Activated CD8-positive, alpha-beta T cell treated with anti-CD3 and anti-CD28 coated beads for 36 hours (primary cell): ENCODE measurements at regions not wholly inside any gene's neighbourhood (a gene's known extent, or its start where the extent isn't known, plus 50 kb on each side); places are given as distances from the start of the nearest gene placed in this dataset.
"Not testable (repeated sequence)": the region's sequence is repeated elsewhere in the genome, so short reads cannot be mapped to it uniquely, and the experiment has no call there.

ENCODE experiments used
- ATAC-seq: fragments of 200-7000 bp; cut with Tn5 transposase; one replicate; pipeline ENCODE4 v1.10.0; 2021; ENCODE audit warnings: mild to moderate bottlenecking, moderate library complexity
- CTCF ChIA-PET: fragments of 350-600 bp; sonication (Branson Sonifier 250); formaldehyde crosslinking; loops from one replicate; lab custom pipeline; 2021; ENCODE audit warnings: antibody characterized with exemption; lab: Charles Lee
- POLR2A ChIA-PET: fragments of 350-600 bp; sonication (Branson Sonifier 250); formaldehyde crosslinking; loops from one replicate; lab custom pipeline; 2021; ENCODE audit warnings: antibody characterized with exemption; lab: Charles Lee
- DNase-seq: peaks from one replicate; pipeline ENCODE4 v3.0.0-alpha.2; 2020
- H3K27ac Mint-ChIP-seq: one replicate; pipeline ENCODE4 v1.8.0; 2021; ENCODE audit warnings: mild to moderate bottlenecking, mixed read lengths
- H3K27me3 Mint-ChIP-seq: one replicate; pipeline ENCODE4 v1.8.0; 2021; ENCODE audit warnings: mixed read lengths
- H3K36me3 Mint-ChIP-seq: one replicate; pipeline ENCODE4 v1.8.0; 2021; ENCODE audit warnings: low read depth, mixed read lengths
- H3K4me1 Mint-ChIP-seq: one replicate; pipeline ENCODE4 v1.8.0; 2021; ENCODE audit warnings: low read depth, mixed read lengths
- H3K4me3 Mint-ChIP-seq: one replicate; pipeline ENCODE4 v1.8.0; 2021; ENCODE audit warnings: mild to moderate bottlenecking, moderate library complexity, mixed read lengths
- H3K9me3 Mint-ChIP-seq: one replicate; pipeline ENCODE4 v1.8.0; 2021; ENCODE audit warnings: mixed read lengths
- intact Hi-C: fragments of 100-400 bp; cut with micrococcal nuclease; formaldehyde crosslinking; loops from one replicate; pipeline ENCODE4 v1.10.0; 2022
- TF ChIP-seq, protein P1 (sequence below): fragments of 200-600 bp; IDR thresholded peaks from one replicate; pipeline ENCODE4 v1.8.0; 2022; ENCODE audit warnings: antibody characterized with exemption, mild to moderate bottlenecking

DNA sequence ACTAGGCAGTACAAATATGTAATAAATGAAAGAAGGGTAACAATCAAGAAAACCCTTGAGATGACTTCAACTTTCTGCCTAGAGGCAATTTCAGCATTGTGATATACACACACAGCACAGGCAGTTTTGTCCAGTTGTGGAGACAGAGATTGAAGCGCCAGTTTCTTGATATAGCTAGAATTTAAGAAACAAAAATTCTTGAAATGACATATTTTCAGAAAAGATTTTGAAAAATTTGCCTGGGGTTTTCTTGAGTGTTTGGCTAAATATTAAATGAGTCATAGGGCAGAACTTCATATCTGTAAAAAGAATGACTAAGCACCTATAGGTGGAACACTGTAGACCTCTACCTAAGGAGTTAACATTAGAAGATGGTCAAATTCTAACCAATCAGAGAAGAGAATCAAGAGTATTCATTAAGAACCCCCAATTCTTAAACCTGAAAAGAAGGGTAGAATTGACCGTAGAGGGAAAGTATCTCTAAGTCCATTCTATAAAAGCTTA lies 1266.8 kb upstream of the TMEFF2 start:
- Mint-ChIP-seq H3K9me3 (peaks cover 2% of the 10 kb centered on the region), H3K27ac (no peak overlapping the region), H3K4me1 (no peaks in the 10 kb centered on the region), H3K36me3 (no peaks in the 10 kb centered on the region), H3K4me3 (no peak overlapping the region), H3K27me3 (no peaks in the 10 kb centered on the region)
- ChIA-PET POLR2A (no interaction called here), CTCF (no interaction called here)
- ATAC-seq = no peak
- TF ChIP-seq, protein P1, sequence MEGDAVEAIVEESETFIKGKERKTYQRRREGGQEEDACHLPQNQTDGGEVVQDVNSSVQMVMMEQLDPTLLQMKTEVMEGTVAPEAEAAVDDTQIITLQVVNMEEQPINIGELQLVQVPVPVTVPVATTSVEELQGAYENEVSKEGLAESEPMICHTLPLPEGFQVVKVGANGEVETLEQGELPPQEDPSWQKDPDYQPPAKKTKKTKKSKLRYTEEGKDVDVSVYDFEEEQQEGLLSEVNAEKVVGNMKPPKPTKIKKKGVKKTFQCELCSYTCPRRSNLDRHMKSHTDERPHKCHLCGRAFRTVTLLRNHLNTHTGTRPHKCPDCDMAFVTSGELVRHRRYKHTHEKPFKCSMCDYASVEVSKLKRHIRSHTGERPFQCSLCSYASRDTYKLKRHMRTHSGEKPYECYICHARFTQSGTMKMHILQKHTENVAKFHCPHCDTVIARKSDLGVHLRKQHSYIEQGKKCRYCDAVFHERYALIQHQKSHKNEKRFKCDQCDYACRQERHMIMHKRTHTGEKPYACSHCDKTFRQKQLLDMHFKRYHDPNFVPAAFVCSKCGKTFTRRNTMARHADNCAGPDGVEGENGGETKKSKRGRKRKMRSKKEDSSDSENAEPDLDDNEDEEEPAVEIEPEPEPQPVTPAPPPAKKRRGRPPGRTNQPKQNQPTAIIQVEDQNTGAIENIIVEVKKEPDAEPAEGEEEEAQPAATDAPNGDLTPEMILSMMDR = no peak
- intact Hi-C loops = no loop called here
- no peak for DNase-seq

DNA sequence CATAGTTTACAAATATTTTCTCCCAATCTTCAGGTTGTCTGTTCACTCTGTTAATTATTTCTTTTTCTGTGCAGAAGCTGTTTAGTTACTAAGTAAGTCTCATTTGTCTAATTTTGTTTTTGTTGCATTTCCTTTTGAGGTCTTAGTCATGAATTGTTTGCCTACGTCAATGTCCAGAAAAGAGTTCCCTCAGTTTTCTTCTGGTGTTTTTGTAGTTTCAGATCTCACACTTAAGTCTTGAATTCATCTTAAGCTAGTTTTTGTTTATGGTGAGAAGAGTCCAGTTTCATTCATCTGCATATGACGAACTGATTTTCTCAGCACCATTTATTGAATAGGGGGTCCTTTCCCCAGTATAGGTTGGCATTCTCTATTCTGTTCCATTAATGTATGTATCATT lies 1252.2 kb upstream of the TMEFF2 start:
- POLR2A ChIA-PET = no interaction called here
- H3K9me3 Mint-ChIP-seq = peaks cover 2% of the 10 kb centered on the region
- ATAC-seq = no peak
- no peaks in the 10 kb centered on the region for H3K27me3 Mint-ChIP-seq
- no peak overlapping the region for H3K4me3 Mint-ChIP-seq
- H3K4me1 Mint-ChIP-seq = no peaks in the 10 kb centered on the region
- H3K27ac Mint-ChIP-seq = no peak overlapping the region
- TF ChIP-seq, protein P1 = no peak
- H3K36me3 Mint-ChIP-seq = no peaks in the 10 kb centered on the region
- CTCF ChIA-PET = no interaction called here
- intact Hi-C loops = no loop called here
- DNase-seq = no peak

DNA sequence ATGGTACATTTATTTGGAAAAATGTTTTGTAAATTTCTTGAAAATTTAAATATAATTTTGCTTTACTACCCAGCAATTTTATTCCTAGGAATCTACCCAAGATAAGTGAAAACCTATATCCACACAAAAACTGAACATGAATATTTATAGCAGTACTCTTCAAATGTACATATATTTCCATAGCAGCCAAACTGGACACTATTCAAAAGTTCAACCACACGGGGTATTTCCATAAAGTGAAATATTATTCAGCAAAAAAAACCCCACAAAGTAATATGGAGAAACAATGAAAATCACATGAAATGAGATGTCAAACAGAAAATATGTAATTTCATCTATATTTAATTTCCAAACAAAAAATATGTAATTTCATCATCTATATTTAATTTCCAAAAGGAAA lies 1247.6 kb upstream of the TMEFF2 start:
- intact Hi-C loops = no loop called here
- CTCF ChIA-PET = no interaction called here
- Mint-ChIP-seq H3K4me3 (no peak overlapping the region), H3K9me3 (peaks cover 1% of the 10 kb centered on the region), H3K36me3 (no peaks in the 10 kb centered on the region), H3K27ac (no peak overlapping the region), H3K27me3 (no peaks in the 10 kb centered on the region), H3K4me1 (no peaks in the 10 kb centered on the region)
- TF ChIP-seq, protein P1 = no peak
- POLR2A ChIA-PET = no interaction called here
- DNase-seq (no peak), ATAC-seq (no peak)

DNA sequence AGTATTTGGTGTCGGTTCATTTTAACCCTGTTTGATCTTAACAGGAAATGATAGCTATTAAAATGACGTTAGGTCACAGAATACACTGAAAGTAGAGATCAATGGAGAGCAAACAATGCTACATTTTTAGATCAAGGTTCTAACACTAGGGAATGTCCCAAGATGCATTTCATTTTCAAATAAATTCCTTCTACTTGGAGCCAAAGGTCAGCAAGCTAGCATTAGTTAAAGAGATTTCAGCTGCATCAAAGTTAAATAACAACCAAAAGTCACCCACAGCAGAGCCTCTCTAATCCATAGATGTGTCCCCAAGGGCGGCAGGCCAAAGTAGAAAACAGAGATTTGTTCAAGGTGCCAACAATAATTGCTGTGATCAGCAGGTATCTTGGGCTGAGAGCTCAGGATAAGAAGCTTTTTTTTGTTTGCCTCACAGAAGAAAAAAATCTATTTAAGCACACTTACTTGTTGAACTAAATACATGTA lies 1233.6 kb upstream of the TMEFF2 start:
- Mint-ChIP-seq H3K4me3 (no peak overlapping the region), H3K27ac (no peak overlapping the region), H3K36me3 (no peaks in the 10 kb centered on the region), H3K4me1 (no peaks in the 10 kb centered on the region), H3K27me3 (no peaks in the 10 kb centered on the region), H3K9me3 (no peaks in the 10 kb centered on the region)
- ATAC-seq = no peak
- no peak for DNase-seq
- POLR2A ChIA-PET = no interaction called here
- intact Hi-C loops = no loop called here
- TF ChIP-seq, protein P1 = no peak
- CTCF ChIA-PET = no interaction called here

DNA sequence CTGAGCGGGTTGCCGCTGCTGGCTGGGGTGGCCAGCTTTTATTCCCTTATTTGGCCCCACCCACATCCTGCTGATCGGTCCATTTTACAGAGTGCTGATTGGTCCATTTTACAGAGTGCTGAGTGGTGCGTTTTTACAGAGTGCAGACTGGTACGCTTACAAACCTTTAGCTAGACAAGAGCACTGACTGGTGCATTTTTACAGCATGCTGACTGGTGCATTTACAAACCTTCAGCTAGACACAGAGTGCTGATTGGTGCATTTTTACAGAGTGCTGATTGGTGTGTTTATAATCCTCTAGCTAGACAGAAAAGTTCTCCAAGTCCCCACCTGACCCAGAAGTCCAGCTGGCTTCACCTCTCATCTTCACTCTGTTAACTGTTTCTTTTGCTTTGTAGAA lies 1217.6 kb upstream of the TMEFF2 start:
- H3K9me3 Mint-ChIP-seq = peaks cover 21% of the 10 kb centered on the region
- H3K27ac Mint-ChIP-seq, POLR2A ChIA-PET, CTCF ChIA-PET, ATAC-seq, intact Hi-C loops, H3K27me3 Mint-ChIP-seq, DNase-seq, H3K4me3 Mint-ChIP-seq, H3K4me1 Mint-ChIP-seq, H3K36me3 Mint-ChIP-seq: not testable (repeated sequence)

DNA sequence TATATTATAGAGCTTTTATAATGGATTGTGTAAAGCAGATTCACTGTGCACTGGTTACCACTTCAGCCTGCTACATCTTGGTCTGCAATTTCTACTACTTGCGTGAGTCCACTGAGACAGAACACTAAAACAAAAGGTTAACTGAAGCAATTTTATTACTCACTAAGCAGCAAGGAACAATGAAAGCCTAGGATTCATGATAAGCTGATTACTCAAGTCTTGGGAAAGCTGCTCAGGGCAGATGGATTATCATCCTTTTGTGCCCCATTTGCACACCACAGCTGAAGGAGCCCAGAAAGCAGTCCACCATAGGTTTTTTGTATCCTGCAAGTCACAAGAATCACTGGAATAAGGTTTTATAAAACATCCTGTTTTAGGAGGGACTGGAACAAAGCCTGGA lies 1215.2 kb upstream of the TMEFF2 start:
- no peak overlapping the region for H3K27ac Mint-ChIP-seq
- CTCF ChIA-PET = no interaction called here

More for the DNA sequence above, 1215.2 kb upstream of the TMEFF2 start:
- Mint-ChIP-seq H3K4me3 (no peak overlapping the region), H3K9me3 (peaks cover 14% of the 10 kb centered on the region), H3K27me3 (no peaks in the 10 kb centered on the region), H3K36me3 (no peaks in the 10 kb centered on the region), H3K4me1 (no peaks in the 10 kb centered on the region)
- DNase-seq (no peak), ATAC-seq (no peak)
- TF ChIP-seq, protein P1 = no peak
- intact Hi-C loops = no loop called here
- POLR2A ChIA-PET = no interaction called here
